ENCODE measurements at regions not wholly inside any gene's neighbourhood (a gene's known extent, or its start where the extent isn't known, plus 50 kb on each side); places are given as distances from the start of the nearest gene placed in this dataset.

DNA sequence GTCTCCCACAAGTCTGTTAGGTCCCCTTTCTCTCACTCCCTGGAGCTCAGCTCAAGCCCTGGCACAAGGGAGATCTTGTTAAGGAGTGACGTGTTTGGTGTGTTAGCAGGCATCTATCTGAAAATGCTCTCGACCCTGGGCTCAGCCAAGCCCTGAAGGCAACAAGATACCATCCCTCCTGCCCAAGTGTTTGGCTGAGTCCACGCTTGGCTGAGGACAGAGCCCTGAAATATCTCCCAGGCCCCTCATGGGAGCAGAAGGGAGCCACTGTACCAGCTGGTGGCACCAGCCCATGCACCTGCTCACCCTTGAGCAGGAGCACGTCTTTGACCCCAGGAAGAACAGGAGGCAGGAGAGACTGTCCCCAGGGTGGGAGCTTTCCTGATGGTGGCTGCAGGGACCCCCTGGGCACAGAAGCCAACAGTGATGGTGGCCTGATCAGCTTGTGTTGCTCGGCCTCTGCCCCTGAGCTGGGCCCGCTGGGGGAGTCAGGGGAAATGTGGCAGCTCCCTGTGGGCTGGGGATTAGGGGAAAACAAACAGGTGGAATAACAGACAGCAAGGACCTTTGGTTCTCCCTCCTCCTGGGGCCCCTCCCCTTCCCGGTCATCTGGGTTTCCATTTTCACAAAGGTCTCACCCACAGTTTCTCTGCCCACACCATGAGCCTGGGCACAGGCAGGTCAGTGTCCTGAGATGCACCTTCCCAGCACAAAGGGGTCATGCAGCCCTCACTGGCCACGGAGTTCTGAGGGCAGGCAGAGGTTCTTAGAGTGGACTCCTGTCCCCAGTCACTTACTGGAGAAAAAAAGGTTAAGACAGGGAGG, 91.6 kb downstream of the RHOB start (continued):
- TF ChIP-seq, protein P1, sequence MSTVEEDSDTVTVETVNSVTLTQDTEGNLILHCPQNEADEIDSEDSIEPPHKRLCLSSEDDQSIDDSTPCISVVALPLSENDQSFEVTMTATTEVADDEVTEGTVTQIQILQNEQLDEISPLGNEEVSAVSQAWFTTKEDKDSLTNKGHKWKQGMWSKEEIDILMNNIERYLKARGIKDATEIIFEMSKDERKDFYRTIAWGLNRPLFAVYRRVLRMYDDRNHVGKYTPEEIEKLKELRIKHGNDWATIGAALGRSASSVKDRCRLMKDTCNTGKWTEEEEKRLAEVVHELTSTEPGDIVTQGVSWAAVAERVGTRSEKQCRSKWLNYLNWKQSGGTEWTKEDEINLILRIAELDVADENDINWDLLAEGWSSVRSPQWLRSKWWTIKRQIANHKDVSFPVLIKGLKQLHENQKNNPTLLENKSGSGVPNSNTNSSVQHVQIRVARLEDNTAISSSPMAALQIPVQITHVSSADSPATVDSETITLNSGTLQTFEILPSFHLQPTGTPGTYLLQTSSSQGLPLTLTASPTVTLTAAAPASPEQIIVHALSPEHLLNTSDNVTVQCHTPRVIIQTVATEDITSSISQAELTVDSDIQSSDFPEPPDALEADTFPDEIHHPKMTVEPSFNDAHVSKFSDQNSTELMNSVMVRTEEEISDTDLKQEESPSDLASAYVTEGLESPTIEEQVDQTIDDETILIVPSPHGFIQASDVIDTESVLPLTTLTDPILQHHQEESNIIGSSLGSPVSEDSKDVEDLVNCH (CRISPR knock-in tag; IDR thresholded peaks at IDR 0.05), result 0 out of 2 replicates have a peak, but pooled peaks have one; percentile 27
- TF ChIP-seq, protein P2, sequence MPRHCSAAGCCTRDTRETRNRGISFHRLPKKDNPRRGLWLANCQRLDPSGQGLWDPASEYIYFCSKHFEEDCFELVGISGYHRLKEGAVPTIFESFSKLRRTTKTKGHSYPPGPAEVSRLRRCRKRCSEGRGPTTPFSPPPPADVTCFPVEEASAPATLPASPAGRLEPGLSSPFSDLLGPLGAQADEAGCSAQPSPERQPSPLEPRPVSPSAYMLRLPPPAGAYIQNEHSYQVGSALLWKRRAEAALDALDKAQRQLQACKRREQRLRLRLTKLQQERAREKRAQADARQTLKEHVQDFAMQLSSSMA (CRISPR knock-in tag; IDR thresholded peaks at IDR 0.05), result peak; percentile 76; the same call in 1 of the 2 replicates
- TF ChIP-seq ZNF598 (CRISPR knock-in tag; IDR thresholded peaks at IDR 0.05; ENCODE audit: borderline replicate concordance) (peak; percentile 83; the same call in 1 of the 2 replicates), PTBP1 (IDR thresholded peaks at IDR 0.05; ENCODE audit: low read depth, low read length, poor library complexity, severe bottlenecking) (peak; percentile 38), THAP11 (CRISPR knock-in tag; IDR thresholded peaks at IDR 0.05) (peak; percentile 44), ZKSCAN8 (CRISPR knock-in tag; IDR thresholded peaks at IDR 0.05; ENCODE audit: borderline replicate concordance) (peak; percentile 60; the same call in 1 of the 2 replicates), NFIC (IDR thresholded peaks at IDR 0.05; ENCODE audit: low read length) (peak; percentile 90), ZNF569 (CRISPR knock-in tag; IDR thresholded peaks at IDR 0.05; ENCODE audit: borderline replicate concordance) (no peak), ZSCAN29 (CRISPR knock-in tag; conservative IDR thresholded peaks at IDR 0.05) (peak; percentile 70; the same call in 1 of the 2 replicates), FOXO1 (CRISPR knock-in tag; IDR thresholded peaks at IDR 0.05) (peak; percentile 93), ZNF883 (CRISPR knock-in tag; IDR thresholded peaks at IDR 0.05; ENCODE audit: not compliant biosample characterization) (peak; percentile 66), XRCC5 (optimal IDR thresholded peaks at IDR 0.05; ENCODE audit: low read length) (peak; percentile 78), ZNF577 (CRISPR knock-in tag; IDR thresholded peaks at IDR 0.05; ENCODE audit: borderline replicate concordance, low read depth) (no peak), ZMYM4 (CRISPR knock-in tag; IDR thresholded peaks at IDR 0.05) (peak; percentile 34; the same call in 1 of the 2 replicates)
- TF ChIP-seq, protein P3, sequence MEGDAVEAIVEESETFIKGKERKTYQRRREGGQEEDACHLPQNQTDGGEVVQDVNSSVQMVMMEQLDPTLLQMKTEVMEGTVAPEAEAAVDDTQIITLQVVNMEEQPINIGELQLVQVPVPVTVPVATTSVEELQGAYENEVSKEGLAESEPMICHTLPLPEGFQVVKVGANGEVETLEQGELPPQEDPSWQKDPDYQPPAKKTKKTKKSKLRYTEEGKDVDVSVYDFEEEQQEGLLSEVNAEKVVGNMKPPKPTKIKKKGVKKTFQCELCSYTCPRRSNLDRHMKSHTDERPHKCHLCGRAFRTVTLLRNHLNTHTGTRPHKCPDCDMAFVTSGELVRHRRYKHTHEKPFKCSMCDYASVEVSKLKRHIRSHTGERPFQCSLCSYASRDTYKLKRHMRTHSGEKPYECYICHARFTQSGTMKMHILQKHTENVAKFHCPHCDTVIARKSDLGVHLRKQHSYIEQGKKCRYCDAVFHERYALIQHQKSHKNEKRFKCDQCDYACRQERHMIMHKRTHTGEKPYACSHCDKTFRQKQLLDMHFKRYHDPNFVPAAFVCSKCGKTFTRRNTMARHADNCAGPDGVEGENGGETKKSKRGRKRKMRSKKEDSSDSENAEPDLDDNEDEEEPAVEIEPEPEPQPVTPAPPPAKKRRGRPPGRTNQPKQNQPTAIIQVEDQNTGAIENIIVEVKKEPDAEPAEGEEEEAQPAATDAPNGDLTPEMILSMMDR (CRISPR knock-in tag; IDR thresholded peaks at IDR 0.05), result peak; percentile 26; the same call in 1 of the 2 replicates
- TF ChIP-seq, protein P4, sequence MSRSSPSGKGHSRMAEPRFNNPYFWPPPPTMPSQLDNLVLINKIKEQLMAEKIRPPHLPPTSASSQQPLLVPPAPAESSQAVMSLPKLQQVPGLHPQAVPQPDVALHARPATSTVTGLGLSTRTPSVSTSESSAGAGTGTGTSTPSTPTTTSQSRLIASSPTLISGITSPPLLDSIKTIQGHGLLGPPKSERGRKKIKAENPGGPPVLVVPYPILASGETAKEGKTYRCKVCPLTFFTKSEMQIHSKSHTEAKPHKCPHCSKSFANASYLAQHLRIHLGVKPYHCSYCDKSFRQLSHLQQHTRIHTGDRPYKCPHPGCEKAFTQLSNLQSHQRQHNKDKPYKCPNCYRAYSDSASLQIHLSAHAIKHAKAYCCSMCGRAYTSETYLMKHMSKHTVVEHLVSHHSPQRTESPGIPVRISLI (CRISPR knock-in tag; IDR thresholded peaks at IDR 0.05; ENCODE audit: borderline replicate concordance), result peak; percentile 76
- TF ChIP-seq, protein P5, sequence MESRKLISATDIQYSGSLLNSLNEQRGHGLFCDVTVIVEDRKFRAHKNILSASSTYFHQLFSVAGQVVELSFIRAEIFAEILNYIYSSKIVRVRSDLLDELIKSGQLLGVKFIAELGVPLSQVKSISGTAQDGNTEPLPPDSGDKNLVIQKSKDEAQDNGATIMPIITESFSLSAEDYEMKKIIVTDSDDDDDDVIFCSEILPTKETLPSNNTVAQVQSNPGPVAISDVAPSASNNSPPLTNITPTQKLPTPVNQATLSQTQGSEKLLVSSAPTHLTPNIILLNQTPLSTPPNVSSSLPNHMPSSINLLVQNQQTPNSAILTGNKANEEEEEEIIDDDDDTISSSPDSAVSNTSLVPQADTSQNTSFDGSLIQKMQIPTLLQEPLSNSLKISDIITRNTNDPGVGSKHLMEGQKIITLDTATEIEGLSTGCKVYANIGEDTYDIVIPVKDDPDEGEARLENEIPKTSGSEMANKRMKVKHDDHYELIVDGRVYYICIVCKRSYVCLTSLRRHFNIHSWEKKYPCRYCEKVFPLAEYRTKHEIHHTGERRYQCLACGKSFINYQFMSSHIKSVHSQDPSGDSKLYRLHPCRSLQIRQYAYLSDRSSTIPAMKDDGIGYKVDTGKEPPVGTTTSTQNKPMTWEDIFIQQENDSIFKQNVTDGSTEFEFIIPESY (CRISPR knock-in tag; IDR thresholded peaks at IDR 0.05), result peak; percentile 17
- TF ChIP-seq, protein P6, sequence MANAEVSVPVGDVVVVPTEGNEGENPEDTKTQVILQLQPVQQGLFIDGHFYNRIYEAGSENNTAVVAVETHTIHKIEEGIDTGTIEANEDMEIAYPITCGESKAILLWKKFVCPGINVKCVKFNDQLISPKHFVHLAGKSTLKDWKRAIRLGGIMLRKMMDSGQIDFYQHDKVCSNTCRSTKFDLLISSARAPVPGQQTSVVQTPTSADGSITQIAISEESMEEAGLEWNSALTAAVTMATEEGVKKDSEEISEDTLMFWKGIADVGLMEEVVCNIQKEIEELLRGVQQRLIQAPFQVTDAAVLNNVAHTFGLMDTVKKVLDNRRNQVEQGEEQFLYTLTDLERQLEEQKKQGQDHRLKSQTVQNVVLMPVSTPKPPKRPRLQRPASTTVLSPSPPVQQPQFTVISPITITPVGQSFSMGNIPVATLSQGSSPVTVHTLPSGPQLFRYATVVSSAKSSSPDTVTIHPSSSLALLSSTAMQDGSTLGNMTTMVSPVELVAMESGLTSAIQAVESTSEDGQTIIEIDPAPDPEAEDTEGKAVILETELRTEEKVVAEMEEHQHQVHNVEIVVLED (CRISPR knock-in tag; IDR thresholded peaks at IDR 0.05; ENCODE audit: borderline replicate concordance), result 0 out of 2 replicates have a peak, but pooled peaks have one; percentile 29

Data from HepG2 (cell line).